Endometrial microvascular endothelial cells (primary cell): ENCODE measurements at regions not wholly inside any gene's neighbourhood (a gene's known extent, or its start where the extent isn't known, plus 50 kb on each side); places are given as distances from the start of the nearest gene placed in this dataset.

ENCODE experiments used
- in situ Hi-C: cut with HindIII; loops from 2 replicates; pipeline ENCODE4 v1.10.0; 2017; ENCODE audit warnings: low sequenced_read_pairs, low pct_unique_long_range_greater_than_20kb; ENCODE audit errors: inconsistent ontology term

DNA sequence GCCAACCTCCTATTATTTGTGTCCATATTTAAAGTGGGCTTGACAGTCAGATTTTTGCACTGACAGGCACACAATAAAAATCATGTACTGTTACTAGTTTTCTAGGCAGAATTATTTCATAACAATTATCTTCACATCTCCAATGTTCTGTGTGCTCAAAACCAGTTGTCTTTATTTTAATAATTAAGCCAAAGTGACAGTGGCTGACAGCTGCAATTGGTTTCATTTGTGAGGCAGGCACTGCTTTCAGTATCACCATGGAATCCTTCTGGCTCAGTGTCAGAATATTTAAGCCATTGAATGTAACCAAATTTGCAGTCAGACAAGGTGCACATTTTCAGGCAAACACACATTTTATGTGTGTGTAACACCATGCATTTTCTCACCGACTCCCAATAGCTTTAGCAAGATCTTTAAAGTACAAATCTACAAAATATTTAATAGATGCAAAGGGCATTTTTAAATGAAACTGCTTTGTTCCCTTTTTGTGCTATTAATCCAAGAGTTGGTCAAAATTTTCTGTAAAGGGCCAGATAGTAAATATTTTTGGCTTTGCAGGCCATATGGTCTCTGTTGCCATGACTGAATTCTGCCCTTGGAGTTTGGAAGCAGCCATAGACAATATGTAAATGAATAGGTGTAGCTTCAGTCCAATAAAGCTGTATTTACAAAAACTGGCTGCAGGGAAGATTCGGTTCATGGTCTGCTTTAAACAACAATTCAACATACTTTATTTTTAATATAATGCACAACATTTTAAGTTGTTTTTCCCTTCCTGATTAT is 486.0 kb downstream of the KCNJ2 start:
- in situ Hi-C loops = no loop called here

GRCh38 chr17:70658317-70658716 is 489.0 kb downstream of the KCNJ2 start:
- in situ Hi-C loops = no loop called here

GRCh38 chr17:70658840-70659239 is 489.5 kb downstream of the KCNJ2 start:
- in situ Hi-C loops = no loop called here

DNA sequence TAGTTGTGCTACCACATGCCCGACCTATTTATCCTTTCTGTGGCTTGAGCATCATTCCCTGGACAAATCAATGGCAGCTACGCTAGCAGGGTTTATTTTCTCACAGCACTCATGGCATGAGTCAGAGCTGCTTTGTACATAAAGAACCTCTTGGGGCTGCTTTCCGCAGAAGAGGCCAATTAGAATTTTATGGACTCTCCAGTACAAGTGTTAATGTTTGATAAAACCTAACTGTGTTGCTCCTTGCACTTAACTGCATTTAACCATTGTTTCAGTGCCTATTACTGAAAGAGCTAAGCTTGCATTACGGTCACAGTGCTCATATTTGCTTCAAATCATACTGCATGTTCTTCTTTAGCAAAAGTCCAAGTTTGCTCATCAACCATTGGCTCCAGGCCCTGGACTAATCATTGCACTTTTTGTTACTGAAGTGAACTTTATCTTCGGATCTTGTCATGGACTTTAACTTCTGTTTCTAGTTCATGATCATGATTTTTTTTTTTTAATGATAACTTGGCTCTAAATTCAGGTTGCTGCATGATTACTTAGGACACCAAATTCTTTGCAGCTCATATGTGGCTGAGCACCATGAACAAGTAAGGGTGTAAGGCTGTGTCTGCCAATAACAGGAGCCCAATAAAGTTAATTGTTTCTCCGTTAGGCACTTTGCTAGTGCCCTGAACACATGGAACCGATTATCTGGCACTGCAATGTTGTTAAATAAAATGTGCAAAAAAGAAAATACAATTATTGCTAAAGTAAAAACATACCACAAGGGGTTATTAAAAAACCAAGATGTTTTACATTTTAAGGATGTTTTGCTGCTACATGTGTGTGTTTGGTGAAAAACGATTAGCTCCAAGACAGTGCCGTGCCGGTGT is 492.2 kb downstream of the KCNJ2 start:
- in situ Hi-C loops = no loop called here

DNA sequence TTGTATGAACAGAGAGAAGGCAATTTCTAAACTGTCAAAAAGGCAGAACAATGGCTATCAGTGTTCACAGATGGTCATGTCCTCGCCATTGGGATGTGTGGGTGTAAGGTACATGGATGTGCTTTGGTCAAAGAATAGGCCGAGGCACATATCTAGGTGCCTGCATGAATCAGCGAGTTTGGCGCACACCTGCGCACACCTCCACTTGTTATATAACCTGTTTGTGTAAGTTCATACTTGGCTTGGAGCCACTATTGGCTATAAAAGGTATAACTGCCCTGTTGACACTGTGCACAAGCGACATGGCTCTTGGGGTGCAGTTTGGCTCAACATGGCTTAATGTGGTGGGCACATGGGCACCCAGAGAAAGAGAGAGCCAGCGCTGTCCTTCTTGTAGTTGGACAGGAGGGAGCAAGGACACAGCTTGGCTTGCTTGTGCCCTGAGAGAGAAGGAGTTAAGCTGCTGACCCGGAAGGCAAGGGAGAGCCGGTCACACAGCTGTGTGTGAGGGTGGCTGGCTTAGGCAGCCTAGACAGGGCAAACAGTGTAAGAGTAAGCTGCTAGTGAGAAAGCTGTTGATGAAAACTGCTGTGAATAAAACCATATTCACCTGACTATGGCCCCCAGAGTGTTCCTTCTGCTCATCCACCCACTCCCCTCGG is 499.1 kb downstream of the KCNJ2 start:
- in situ Hi-C loops = no loop called here

- in situ Hi-C loops = no loop called here
Measured at GRCh38 chr17:70668938-70669778, 499.8 kb downstream of the KCNJ2 start.

DNA sequence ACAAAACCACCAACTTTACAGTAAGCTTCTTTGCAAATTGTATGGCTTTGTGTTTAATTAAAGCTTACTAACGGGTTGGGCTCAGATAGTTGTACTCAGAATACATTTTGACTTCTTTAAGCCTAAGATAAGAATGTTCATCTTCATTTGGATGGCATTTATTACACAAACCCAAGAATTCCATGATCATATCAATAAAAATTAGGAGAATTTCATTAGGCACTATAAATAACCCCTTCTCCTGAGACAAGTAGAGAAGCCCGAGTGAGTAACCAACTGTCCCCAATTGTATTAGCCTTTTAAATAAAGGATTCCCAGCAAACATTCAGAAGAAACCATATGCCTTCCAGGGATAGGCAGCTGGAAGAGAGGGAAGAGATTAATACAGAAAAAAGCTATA is 504.7 kb downstream of the KCNJ2 start:
- in situ Hi-C loops = no loop called here

DNA sequence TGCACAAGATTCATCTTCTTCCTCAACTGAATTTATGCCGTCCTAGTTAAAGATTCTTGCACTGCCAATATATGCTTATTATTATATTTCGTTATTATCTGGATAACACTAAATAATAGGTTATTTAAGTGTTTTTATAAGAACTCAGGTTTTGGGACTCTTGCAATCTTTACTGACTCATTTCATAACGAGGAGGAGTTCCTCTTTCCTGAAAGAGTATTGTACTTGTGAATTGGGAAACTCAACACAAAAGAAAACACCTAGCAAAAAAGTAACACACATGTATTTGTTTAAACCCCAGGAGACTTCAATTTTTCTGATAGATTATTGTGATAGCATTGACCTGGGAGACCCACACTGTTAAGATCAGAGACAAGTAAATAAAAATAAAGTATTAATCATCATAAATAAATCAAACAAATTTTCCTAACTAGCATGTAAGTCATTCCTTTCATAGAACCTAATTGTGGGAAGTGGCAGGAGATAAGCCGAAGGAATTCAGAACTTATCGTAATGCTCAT is 505.8 kb downstream of the KCNJ2 start:
- in situ Hi-C loops = no loop called here

DNA sequence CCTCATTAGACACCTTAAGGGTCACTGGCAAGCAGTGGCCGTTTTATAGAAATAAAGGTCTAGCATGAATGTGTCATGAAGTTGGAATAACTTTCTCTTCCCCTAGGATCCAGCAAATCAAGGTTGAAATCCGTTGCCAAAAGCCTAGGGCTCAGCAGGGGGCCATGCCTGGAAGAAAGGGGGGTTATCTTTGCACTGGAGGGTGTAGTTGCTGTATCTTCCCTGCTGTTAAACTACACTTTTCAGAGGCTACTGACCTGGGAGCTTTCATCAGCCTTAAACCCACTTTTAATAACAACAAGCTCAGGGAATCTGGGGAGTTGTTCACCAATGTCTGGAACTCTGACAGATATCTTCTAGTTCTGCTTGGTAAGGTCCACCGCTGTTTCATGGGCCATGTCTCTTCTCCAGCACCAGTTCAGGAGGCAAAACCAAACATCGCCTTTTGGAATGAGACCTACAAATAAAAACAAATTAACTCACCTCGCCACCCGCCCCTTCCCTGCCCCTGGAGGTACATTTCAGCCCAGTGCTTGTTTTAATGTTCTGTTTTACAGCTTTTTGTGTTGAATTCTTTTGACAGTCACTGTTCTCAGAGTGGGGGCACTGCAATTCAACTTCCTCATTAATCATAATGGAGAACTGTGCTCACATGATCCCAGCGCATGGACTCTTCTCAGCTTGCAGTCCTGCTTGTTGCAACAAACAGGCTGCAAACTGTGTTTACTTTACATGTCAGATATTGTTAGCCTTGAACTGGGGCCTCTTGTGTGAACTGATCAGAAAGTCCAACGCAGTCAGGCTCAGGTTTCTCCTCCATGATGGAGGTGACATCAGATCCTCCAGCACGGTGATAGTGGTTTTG is 508.7 kb downstream of the KCNJ2 start:
- in situ Hi-C loops = no loop called here

DNA sequence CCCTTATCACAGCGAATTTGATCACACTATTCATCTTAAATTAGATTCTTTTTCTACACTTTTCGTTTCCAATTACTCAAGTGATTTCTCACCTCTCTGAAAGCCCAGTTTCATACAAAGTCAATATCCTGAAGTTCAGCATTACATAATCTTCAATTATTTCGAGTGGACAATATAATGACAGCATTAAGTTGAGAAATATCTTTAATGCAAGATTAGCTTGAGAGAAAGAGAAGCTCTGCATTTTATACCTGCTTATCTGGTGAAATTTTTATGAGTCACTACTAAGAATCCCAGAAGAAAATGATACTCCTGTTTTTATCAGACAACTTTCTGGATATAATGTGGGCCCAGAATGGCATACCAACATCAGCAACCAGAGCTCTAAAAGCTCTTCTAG is 509.6 kb downstream of the KCNJ2 start:
- in situ Hi-C loops = no loop called here

GRCh38 chr17:70683936-70684335 is 514.6 kb downstream of the KCNJ2 start:
- in situ Hi-C loops = no loop called here

GRCh38 chr17:70687421-70687820 is 518.1 kb downstream of the KCNJ2 start:
- in situ Hi-C loops = no loop called here

DNA sequence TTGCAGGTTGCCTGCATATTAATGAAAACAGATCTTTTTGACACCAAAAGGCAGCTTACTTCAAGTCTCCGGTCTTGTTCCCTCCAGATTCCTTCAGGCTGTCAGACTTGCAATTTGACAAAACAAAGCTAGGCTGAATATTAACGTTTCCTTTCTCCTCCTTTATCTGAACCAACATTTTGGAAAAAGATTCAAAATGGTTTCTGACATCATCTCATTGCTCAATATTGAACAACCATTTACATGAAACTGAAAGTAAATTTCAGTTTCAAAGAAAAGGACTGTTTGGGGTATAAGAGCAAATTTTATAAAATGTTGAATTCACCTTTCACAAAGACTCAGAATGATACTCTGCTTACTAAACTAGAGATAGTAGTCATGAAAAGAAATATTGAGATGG is 521.8 kb downstream of the KCNJ2 start:
- in situ Hi-C loops = no loop called here

DNA sequence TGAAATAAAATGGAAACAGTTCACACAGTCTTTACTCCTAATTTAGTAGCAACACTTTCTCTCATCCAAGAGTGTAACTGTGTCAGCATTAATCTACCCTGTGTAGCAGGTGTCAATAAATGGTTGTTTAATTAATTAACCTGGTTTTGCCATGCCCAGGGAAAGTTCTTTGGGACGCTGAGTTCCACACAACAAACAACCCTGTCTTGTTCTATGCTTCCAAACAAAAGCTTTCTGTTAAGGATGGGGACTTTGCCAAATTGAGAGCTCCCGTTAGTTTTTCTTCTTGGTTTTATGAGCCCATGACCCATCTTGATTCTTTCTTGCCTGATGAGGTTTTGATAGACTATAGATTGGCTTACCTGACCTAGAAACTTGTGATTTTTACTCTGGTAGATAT is 530.1 kb downstream of the KCNJ2 start:
- in situ Hi-C loops = no loop called here

DNA sequence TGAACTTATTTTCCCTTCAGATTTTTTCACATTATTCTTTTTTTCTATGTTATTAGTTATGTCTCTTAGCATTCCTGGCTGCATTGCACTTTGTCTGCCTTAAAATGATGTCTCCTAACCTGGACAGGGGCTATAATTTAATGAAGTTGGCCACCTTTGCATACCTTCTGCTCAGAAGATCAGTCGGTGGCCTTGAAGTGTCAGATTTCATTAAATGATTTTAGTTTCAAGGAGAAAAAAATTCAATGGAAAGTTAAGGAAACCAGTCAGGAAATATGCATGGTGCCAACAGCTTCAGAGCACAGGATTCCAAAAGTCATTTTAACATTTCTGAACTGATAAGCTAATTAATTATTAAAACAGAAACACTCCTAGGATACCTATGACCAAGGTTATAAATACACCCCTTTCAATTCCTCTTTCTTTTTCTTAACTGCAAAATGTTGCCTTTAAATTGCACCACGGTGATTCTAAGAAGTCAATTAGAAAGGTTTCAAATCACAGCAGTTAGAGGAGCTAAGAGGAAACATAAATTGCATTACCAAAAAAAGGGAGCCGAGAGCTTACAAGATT is 533.4 kb downstream of the KCNJ2 start:
- in situ Hi-C loops = no loop called here

DNA sequence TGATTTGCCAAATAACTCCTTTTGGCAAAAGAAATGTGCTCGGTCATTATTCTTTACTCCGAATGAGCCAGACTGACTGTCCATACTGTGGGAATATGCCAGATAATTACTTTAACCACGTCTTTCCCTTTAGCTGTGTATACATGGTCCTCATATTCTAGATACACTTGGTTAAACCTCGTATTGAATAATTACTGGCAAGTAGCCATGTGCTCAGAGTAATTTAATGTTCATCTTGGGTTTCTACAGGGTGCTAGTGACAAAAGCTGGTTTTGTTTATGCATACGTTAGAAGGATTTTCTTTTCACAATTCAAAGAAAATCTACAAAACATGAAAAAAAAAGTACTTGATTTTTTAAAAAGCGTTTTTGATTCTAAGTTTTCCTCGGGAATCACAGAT is 540.3 kb downstream of the KCNJ2 start:
- in situ Hi-C loops = no loop called here

DNA sequence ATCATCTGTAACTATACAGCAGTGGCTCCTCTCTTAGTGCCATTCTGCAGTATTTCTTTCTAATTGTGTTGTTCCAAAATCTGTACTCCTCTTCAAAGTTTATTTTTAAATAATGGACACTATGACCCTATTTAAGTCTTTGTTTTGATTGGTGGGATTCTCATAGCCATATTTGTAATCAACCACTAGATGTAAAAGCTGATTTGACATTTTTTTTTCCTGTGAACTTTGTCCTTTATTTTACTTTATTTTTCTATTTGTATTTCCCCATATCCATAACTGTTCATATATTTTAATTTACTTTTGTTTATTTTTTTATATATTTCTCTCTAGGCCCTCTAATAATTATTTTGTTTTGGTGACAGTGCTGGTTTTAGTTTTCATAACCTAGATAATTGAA is 544.4 kb downstream of the KCNJ2 start:
- in situ Hi-C loops = no loop called here
